ENCODE measurements at regions not wholly inside any gene's neighbourhood (a gene's known extent, or its start where the extent isn't known, plus 50 kb on each side); places are given as distances from the start of the nearest gene placed in this dataset.

DNA sequence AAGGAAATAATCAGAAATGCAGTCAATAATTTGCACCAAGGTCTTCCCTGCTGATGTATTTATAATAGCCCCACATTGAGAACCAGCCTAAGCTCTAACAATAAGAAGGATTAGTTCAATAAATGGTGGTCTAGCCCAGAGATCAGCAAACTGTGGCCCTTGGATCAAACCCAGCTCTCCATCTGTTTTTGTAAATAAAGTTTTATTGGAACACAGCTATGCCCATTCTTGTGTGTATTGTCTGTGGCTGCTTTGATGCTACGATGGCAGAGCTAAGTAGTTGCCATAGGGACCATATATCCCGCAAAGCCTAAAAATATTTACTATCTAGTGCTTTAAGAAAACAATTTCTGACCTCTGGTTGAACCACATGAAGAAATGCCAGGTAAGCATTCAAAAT lies 154.9 kb downstream of the EMX2 start:
- Mint-ChIP-seq H3K36me3 (no peaks in the 10 kb centered on the region), H3K4me1 (peaks cover 6% of the 10 kb centered on the region), H3K27ac (no peak overlapping the region), H3K27me3 (ENCODE audit: low read depth in 3 of 3) (peaks cover 2 to 5% (median 4%) of the 10 kb centered on the region in 3 donors), H3K4me3 (no peak overlapping the region), H3K9me3 (no peaks in the 10 kb centered on the region)
- no peaks in the 10 kb centered on the region for H3K27me3 ChIP-seq (ENCODE audit: control insufficient read depth in 2 of 2, insufficient read depth in 2 of 2, low read length in 2 of 2)
- H3K27ac ChIP-seq (ENCODE audit: low read depth in 1 of 2, low read length in 2 of 2) = no peak overlapping the region
- H4K20me1 ChIP-seq (ENCODE audit: insufficient read depth, low read length) = no peaks in the 10 kb centered on the region
- WGBS (ENCODE audit: insufficient coverage) = no CpG with 5 or more reads among the region's 2 CpGs
- TF ChIP-seq CTCF (IDR thresholded peaks at IDR 0.05) = no peak
- no peaks in the 10 kb centered on the region for H3K36me3 ChIP-seq (replicated peaks in 1 of 2; ENCODE audit: control insufficient read depth in 1 of 2, insufficient read depth in 2 of 2, low read length in 2 of 2)
- H3K79me2 ChIP-seq (ENCODE audit: insufficient read depth, low read length) = no peaks in the 10 kb centered on the region
- no peak for DNase-seq
- no peak overlapping the region for H3K9ac ChIP-seq (ENCODE audit: insufficient read depth, low read length, poor library complexity, severe bottlenecking)
- no peaks in the 10 kb centered on the region for H3K9me3 ChIP-seq (replicated peaks in 1 of 2; ENCODE audit: control insufficient read depth in 1 of 2, insufficient read depth in 1 of 2, low read length in 2 of 2)
- no peak overlapping the region for H2AFZ ChIP-seq (ENCODE audit: insufficient read depth, low read depth, low read length, poor library complexity, severe bottlenecking)
- H3K4me1 ChIP-seq (ENCODE audit: control insufficient read depth in 1 of 2, insufficient read depth in 2 of 2, low read length in 2 of 2) = no peaks in the 10 kb centered on the region
- intact Hi-C loops (cut with micrococcal nuclease) = no loop called here
- H3K4me2 ChIP-seq (replicated peaks; ENCODE audit: extremely low read depth, low read length, poor library complexity, severe bottlenecking) = no peak overlapping the region
- no peak overlapping the region for H3K4me3 ChIP-seq (replicated peaks in 1 of 3; ENCODE audit: low read depth in 2 of 3, low read length in 3 of 3)

- intact Hi-C loops (cut with micrococcal nuclease) = no loop called here
- no peak overlapping the region for H3K27ac ChIP-seq (ENCODE audit: low read depth in 1 of 2, low read length in 2 of 2)
- no peaks in the 10 kb centered on the region for H3K27me3 ChIP-seq (ENCODE audit: control insufficient read depth in 2 of 2, insufficient read depth in 2 of 2, low read length in 2 of 2)
- H3K79me2 ChIP-seq (ENCODE audit: insufficient read depth, low read length) = no peaks in the 10 kb centered on the region
- Mint-ChIP-seq H3K4me1 (peaks cover 9% of the 10 kb centered on the region), H3K9me3 (no peaks in the 10 kb centered on the region), H3K4me3 (no peak overlapping the region), H3K27me3 (ENCODE audit: low read depth in 3 of 3) (peaks cover 0 to 2% (median 1%) of the 10 kb centered on the region in 3 donors), H3K36me3 (no peaks in the 10 kb centered on the region), H3K27ac (no peak overlapping the region)
- H3K36me3 ChIP-seq (replicated peaks in 1 of 2; ENCODE audit: control insufficient read depth in 1 of 2, insufficient read depth in 2 of 2, low read length in 2 of 2) = no peaks in the 10 kb centered on the region
- no peak for TF ChIP-seq CTCF (IDR thresholded peaks at IDR 0.05)
- H3K9me3 ChIP-seq (replicated peaks in 1 of 2; ENCODE audit: control insufficient read depth in 1 of 2, insufficient read depth in 1 of 2, low read length in 2 of 2) = no peaks in the 10 kb centered on the region
- no peak overlapping the region for H3K4me3 ChIP-seq (replicated peaks in 1 of 3; ENCODE audit: low read depth in 2 of 3, low read length in 3 of 3)
- DNase-seq = no peak
- no CpG with 5 or more reads among the region's 2 CpGs for WGBS (ENCODE audit: insufficient coverage)
- no peak overlapping the region for H3K9ac ChIP-seq (ENCODE audit: insufficient read depth, low read length, poor library complexity, severe bottlenecking)
- H3K4me1 ChIP-seq (ENCODE audit: control insufficient read depth in 1 of 2, insufficient read depth in 2 of 2, low read length in 2 of 2) = peaks cover 0 to 5% of the 10 kb centered on the region in 2 donors
- no peak overlapping the region for H2AFZ ChIP-seq (ENCODE audit: insufficient read depth, low read depth, low read length, poor library complexity, severe bottlenecking)
- no peak overlapping the region for H3K4me2 ChIP-seq (replicated peaks; ENCODE audit: extremely low read depth, low read length, poor library complexity, severe bottlenecking)
- no peaks in the 10 kb centered on the region for H4K20me1 ChIP-seq (ENCODE audit: insufficient read depth, low read length)
These were observed 156.3 kb downstream of the EMX2 start for GRCh38 chr10:117698809-117699208.

Data from CD14-positive monocyte (primary cell).